ENCODE measurements at regions not wholly inside any gene's neighbourhood (a gene's known extent, or its start where the extent isn't known, plus 50 kb on each side); places are given as distances from the start of the nearest gene placed in this dataset.

GRCh38 chr10:21278491-21279216, 246.8 kb downstream of the SKIDA1 start:
- DNase-seq: peak; percentile 71 to 90
- H3K27ac ChIP-seq: 0 out of 2 replicates have a peak overlapping the region, but pooled peaks have one; percentile 25
- H3F3A ChIP-seq (ENCODE audit: insufficient read depth, low read depth): peaks cover 3% of the 10 kb centered on the region; the same call in 1 of the 2 replicates
- ChIA-PET CTCF (interaction anchor here (0.5 to 1.0 kb wide), 5 partner anchors 41 to 217 kb away, joined by 3 to 11 read pairs (median 4); no protein-coding TSS in a partner anchor), POLR2A (ENCODE audit: unreplicated experiment) (interaction anchor here (0.5 to 0.7 kb wide), 5 partner anchors 57 to 489 kb away, joined by 3 to 13 read pairs (median 6); no protein-coding TSS in a partner anchor)
- H3K4me2 ChIP-seq: peak overlapping the region; percentile 23; the same call in 1 of the 2 replicates
- no peak overlapping the region for H2AFZ ChIP-seq
- H4K20me1 ChIP-seq (ENCODE audit: insufficient read depth): no peaks in the 10 kb centered on the region
- no peaks in the 10 kb centered on the region for H3K36me3 ChIP-seq (ENCODE audit: low read depth)
- no peaks in the 10 kb centered on the region for H3K9me3 ChIP-seq (ENCODE audit: insufficient read depth, low read depth)
- BruUV-seq (replicated peaks): no TSS peak
- H3K9me2 ChIP-seq (ENCODE audit: insufficient read depth): no peaks in the 10 kb centered on the region
- no peaks in the 10 kb centered on the region for H3K79me2 ChIP-seq (ENCODE audit: low read depth)
- no peaks in the 10 kb centered on the region for H3K27me3 ChIP-seq (ENCODE audit: insufficient read depth, low read depth)
- no peak overlapping the region for H3K4me3 ChIP-seq
- TF ChIP-seq CTCF (conservative IDR thresholded peaks at IDR 0.05): peak; percentile 89
- no peak for TF ChIP-seq EZH2 (IDR thresholded peaks at IDR 0.05; ENCODE audit: low read depth)
- H3K4me1 ChIP-seq (replicated peaks; ENCODE audit: insufficient read depth): peaks cover 20% of the 10 kb centered on the region
- intact Hi-C loops (cut with micrococcal nuclease; ENCODE audit: unreplicated experiment): loop anchor here (1.0 to 10.0 kb wide), 8 partner anchors 58 to 1706 kb away; no protein-coding TSS in a partner anchor

GRCh38 chr10:21273400-21273968, 252.0 kb downstream of the SKIDA1 start:
- ChIA-PET POLR2A (ENCODE audit: unreplicated experiment) (no interaction called here), CTCF (interaction anchor here (0.7 kb wide), 1 partner anchor 61 kb away, joined by 3 read pairs; no protein-coding TSS in a partner anchor)
- DNase-seq: no peak
- H3K9me3 ChIP-seq (ENCODE audit: insufficient read depth, low read depth): no peaks in the 10 kb centered on the region
- intact Hi-C loops (cut with micrococcal nuclease; ENCODE audit: unreplicated experiment): loop anchor here (10.0 kb wide), 1 partner anchor 1711 kb away; no protein-coding TSS in a partner anchor
- peaks cover 16% of the 10 kb centered on the region; the same call in 1 of the 2 replicates for H3F3A ChIP-seq (ENCODE audit: insufficient read depth, low read depth)
- TF ChIP-seq CTCF (conservative IDR thresholded peaks at IDR 0.05) (no peak), EZH2 (IDR thresholded peaks at IDR 0.05; ENCODE audit: low read depth) (no peak)
- no peaks in the 10 kb centered on the region for H3K79me2 ChIP-seq (ENCODE audit: low read depth)
- H3K27ac ChIP-seq: peak overlapping the region; percentile 38
- peaks cover 17% of the 10 kb centered on the region for H3K4me1 ChIP-seq (replicated peaks; ENCODE audit: insufficient read depth)
- H3K4me3 ChIP-seq: no peak overlapping the region
- H3K36me3 ChIP-seq (ENCODE audit: low read depth): no peaks in the 10 kb centered on the region
- no peaks in the 10 kb centered on the region for H3K9me2 ChIP-seq (ENCODE audit: insufficient read depth)
- no peaks in the 10 kb centered on the region for H3K27me3 ChIP-seq (ENCODE audit: insufficient read depth, low read depth)
- no peaks in the 10 kb centered on the region for H4K20me1 ChIP-seq (ENCODE audit: insufficient read depth)
- BruUV-seq (replicated peaks): no TSS peak
- peak overlapping the region; percentile 46; the same call in 1 of the 2 replicates for H3K4me2 ChIP-seq
- no peak overlapping the region for H2AFZ ChIP-seq

- no TSS peak for BruUV-seq (replicated peaks)
- no peaks in the 10 kb centered on the region for H3K9me2 ChIP-seq (ENCODE audit: insufficient read depth)
- ChIA-PET POLR2A (ENCODE audit: unreplicated experiment) (no interaction called here), CTCF (interaction anchor here (0.7 kb wide), 1 partner anchor 62 kb away, joined by 3 read pairs; no protein-coding TSS in a partner anchor)
- TF ChIP-seq CTCF (conservative IDR thresholded peaks at IDR 0.05) (no peak), EZH2 (IDR thresholded peaks at IDR 0.05; ENCODE audit: low read depth) (no peak)
- peaks cover 17% of the 10 kb centered on the region for H3K4me1 ChIP-seq (replicated peaks; ENCODE audit: insufficient read depth)
- no peaks in the 10 kb centered on the region for H3K36me3 ChIP-seq (ENCODE audit: low read depth)
- H3K4me3 ChIP-seq: no peak overlapping the region
- H3K27me3 ChIP-seq (ENCODE audit: insufficient read depth, low read depth): no peaks in the 10 kb centered on the region
- peak in 1 of 2 experiments; percentile 42 for DNase-seq
- no peaks in the 10 kb centered on the region for H4K20me1 ChIP-seq (ENCODE audit: insufficient read depth)
- no peaks in the 10 kb centered on the region for H3K79me2 ChIP-seq (ENCODE audit: low read depth)
- no peak overlapping the region for H2AFZ ChIP-seq
- no peaks in the 10 kb centered on the region for H3K9me3 ChIP-seq (ENCODE audit: insufficient read depth, low read depth)
- intact Hi-C loops (cut with micrococcal nuclease; ENCODE audit: unreplicated experiment): loop anchor here (10.0 kb wide), 1 partner anchor 1712 kb away; no protein-coding TSS in a partner anchor
- H3K4me2 ChIP-seq: peak overlapping the region; percentile 46; the same call in 1 of the 2 replicates
- peaks cover 16% of the 10 kb centered on the region; the same call in 1 of the 2 replicates for H3F3A ChIP-seq (ENCODE audit: insufficient read depth, low read depth)
- H3K27ac ChIP-seq: peak overlapping the region; percentile 38
Measured at GRCh38 chr10:21272643-21273399, 252.7 kb downstream of the SKIDA1 start.
